HG02884 (cell line): ENCODE measurements at regions not wholly inside any gene's neighbourhood (a gene's known extent, or its start where the extent isn't known, plus 50 kb on each side); places are given as distances from the start of the nearest gene placed in this dataset.
"Not testable (repeated sequence)": the region's sequence is repeated elsewhere in the genome, so short reads cannot be mapped to it uniquely, and the experiment has no call there.

ENCODE experiments used
- ATAC-seq: cut with Tn5 transposase; IDR thresholded peaks from one replicate; pipeline ENCODE4 v1.9.1; 2021; ENCODE audit warnings: mild to moderate bottlenecking, moderate library complexity; ENCODE audit not compliant: unreplicated experiment

DNA sequence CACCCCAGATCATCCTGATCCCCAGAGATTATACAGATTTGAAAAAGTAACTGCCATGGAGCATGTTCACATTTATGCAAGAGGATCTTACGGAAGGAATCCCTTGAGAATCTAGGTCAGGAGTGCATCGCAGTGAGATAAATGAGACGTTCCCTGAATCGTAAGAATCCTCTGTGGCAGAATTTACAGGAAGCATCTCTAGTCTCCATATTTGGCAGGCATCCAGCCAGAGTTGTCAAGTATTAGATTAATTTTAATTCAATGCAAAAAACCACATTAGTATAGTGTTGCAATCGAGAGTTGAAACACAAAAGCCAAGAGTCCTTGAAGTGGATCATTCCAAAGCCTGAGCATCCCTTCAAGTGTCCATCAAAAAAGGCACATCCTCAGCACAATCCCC is 100.8 kb downstream of the RRAGC start:
- no peak for ATAC-seq

DNA sequence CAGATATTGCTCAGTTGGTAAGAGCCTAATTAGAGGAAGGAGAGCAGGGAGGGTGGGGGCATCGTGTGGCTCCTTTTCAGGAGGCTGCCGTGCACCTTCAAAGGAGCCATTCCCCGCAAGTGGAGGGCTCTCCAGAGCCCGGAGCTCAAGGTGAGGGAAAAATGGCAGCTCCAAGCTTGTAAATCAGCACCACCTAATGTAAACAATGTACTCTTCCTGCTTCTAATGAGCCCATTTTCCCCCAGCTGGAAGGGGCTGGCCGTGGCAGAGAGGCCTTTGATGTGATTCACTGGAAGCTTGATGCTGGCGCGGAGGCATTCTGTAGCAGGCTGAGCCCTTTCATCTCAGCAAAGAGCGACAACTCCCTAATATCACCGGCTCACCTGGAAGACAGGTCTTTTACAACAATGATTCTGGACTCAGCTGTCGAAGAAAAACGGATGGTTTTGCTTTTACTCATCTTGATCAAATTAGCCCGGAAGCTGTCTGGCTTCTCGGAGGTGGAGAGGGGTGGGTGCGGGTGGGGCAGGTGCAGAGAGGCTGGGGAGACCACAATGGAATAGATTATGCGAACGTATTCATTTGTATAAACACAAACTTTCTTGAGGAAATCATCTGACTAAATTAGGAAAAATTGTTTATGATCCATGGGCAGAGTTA is 112.5 kb downstream of the RRAGC start:
- ATAC-seq = no peak

DNA sequence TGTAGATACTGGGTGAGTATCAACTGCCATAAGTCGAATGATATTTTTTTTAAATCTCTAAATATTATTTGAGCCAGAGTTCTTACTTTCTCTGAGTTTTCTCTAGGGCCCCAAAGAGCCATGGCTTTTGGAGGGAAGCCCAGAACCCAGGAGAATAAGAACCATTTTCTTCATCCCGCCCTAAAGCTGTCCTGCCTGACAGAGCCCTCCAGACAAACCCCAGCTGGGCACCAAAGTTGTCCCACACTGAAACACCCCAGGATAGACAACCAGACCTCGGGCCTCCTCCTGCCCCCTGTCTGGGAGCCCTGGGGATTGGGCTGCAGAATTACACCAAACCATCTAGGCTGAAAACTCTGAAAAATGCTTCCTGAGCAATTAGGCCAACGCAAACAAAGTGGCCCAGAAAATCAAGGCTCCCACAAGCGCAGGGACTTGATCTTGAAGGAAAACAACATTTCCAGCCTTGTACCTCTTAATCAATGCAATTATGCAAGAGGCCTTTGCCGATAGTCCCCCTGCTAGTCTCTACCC is 113.1 kb downstream of the RRAGC start:
- ATAC-seq = no peak

DNA sequence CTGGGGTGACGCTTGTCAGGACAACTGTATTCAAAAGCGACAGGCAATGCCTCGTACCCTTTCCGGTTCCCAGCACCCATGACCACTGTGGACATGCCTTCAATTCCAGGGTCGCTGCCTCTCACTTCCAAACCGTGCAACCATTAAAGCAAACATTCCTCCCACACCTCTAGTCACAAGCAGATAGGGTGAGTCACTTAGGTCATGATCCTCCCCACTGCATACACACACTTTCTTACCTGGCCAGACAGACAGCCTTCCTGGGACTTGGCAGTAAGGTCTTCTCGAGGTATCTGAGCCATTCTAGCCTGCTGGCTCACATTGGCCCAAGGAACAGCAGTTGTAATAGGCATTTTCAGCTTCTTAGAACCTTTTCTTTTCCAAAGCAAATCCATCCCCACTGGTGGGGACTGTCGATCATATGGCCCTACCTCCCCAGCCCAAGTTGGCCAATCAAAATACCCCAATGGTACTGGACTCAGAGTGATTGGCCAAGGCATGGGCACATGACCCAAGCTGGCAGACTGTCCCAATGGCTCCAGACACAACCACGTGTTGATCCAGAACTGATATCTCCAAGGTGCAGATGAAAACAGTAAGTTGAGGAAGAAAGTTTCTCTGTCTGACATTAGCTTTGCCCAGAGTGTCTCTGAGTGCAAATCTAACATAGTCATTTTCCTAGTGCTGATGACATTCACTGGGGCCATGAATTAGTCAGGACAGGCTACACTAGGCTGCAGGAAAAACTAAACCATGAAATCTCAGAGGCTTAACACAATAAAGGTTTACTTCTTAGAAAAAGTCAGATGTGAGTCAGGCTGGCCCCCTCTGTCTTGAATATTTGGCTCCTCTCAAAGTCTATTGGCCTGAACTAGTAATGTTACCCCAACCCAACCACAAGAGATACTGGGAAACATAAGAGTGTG is 113.8 kb downstream of the RRAGC start:
- ATAC-seq = no peak

DNA sequence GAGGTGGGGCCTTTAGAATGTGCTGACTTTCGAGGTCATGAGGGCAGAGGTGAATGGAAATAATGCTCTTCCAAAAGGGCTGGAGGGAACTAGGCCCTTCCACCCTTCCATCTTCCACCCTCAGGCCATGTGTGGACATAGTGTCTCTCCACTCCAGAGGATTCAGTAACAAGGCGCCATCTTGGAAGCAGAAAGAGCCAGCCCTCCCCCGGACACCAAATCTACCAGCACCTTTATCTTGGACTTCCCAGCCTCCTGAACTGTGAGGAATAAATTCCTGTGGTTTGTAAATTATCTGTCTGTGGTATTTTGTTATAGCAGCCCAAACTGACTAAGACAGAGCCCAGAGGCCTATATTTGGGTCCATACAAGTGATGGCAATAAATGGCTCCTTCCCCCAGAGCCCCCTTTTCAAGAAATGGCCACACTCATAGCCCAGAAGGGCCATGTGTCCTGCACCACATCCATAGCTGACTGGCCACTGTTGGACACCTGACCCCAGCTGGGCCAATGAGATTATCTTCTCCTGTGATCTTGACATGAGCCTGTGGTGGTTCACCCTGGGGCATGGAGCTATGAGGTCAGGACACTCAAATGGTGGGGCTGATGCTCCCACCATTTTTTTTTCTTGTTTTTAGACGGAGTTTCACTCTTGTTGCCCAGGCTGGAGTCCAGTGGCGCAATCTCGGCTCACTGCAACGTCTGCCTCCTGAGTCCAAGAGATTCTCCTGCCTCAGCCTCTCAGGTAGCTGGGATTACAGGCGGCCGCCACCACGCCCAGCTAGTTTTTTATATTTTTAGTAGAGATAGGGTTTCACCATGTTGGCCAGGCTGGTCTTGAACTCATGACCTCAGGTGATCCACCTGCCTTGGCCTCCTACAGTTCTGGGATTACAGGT is 114.9 kb downstream of the RRAGC start:
- no peak for ATAC-seq

DNA sequence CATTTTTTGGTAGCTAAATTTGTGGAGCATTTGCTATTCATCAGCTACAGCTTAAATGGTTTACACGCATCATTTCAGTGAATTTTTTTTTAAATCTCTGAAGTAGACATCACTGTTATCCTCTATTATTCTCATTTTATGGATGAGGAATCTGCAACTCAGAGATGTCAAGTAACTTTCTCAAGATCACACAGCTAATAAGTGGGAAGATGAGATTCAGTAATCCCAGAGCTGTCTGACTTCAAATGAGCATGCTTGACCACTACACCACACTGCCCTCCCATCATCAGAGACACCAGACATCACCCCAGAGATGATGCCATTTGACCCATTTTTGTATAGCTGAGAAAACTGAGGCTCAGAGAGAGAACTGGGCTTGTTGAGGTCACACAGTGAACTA is 116.4 kb downstream of the RRAGC start:
- ATAC-seq = no peak

DNA sequence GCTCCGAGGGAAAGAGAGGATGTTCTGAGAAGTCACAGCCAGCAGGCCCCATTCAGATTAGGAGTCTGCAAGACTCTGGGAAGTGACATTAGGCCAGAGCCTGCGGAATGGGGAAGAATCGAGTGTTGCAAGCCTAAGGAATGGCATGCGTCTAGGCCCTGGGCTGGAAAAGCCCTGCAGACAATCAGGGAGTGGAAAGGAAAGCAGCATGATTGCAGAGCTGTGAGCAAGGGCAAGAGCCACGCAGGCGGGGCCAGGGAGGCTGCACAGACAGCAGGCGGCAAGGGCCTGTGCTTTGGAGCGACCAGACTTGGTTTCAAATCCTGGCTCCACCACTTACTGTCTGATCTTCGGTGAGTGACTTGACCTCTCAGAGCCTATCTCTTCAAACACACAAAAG is 118.2 kb downstream of the RRAGC start:
- no peak for ATAC-seq

DNA sequence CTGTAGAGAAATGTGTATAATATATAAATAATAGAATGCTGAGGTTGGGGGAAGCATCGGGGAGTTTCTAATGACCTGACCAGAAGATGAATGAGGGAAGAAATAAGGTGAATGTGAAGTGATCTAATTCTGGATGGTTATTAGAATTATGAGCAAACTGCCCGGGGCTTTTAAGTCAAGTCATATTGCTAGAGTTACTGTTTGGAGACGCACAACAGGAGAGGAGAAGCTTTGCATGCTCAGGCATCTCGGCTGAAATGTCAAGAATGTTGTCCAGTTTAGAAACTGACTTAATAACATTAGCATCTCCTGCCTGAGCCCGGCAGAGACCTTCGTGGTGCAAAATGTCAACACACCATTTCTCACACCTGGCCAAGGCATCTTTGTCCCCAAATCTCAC is 119.1 kb downstream of the RRAGC start:
- no peak for ATAC-seq

DNA sequence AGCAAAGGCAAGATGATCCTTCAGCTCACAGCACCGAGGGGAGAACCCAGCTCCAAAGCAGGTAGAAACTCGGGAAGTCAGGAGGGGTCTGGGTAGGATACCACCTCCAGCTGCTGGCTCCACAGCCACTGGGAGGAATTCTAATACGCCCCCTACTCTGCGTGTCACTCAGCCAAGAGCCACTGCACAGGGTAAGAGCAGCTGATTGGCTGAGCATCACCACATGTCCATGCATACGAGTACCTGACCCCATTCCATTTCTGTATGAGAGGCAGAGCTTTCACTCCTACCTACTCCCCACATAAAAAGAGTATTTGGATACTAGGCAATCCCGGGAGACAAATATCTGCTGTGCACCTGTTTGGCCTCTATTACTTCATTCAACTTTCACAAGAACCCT is 121.4 kb downstream of the RRAGC start:
- no peak for ATAC-seq

DNA sequence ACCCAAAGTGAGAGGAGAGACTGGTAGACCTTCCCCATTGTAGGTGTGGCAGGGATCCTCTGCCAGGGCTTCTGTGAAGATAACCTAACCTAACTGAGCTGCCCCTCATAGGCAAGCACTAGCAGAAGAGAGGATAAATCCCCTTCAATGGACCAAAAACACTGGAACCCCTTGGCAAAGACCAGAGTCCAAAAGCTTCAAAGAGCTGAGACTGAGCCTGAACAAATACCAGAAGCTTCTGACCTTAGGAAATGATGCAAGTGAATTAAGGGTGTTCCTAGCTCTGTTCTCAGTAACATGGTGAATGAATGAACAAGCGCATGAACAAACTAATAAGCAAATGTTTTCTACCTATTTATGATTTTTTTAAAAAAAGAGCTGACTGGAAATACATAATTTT is 123.2 kb downstream of the RRAGC start:
- no peak for ATAC-seq

DNA sequence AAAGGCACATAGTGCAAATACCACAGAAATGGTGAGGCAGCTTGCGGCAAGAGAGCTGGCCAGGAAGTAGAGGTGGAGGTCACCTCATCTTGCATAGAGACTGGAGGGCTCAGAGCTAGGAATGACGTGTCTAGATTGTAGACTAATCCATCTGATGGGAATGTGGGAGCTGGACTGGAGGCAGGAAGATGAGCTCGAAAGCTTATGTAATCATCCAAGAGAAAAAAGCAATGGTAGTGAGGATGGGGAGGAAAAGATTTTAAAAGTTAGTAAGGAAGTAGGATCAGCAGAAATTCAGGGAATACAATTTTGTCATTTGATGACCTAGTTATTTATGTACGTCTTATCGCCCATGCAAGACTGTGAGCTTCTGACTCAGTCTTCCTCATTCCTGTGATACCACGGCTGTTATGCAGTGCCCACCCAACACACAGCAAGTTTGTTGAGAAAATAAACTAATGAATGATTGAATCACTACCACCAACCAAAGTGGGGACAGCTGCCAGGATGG is 123.9 kb downstream of the RRAGC start:
- ATAC-seq = no peak

DNA sequence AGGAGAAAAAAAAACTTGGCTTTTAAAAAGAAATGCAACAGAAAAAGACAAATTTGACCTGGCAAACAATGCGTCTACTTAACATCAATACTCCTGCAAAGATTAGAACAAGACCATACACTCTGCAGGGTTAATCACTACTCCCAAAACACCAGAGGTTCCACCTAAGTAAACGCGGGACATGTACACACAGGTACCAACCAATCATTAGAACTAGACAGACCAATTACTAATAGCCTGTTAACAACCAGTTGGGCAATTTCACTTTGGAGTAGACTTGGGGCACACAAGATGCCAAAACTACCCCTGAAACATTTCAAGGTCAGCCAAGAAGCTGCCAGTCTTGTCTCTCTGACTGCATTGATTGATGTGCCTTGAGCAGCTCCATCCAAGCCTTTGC is 125.8 kb downstream of the RRAGC start:
- ATAC-seq = no peak

DNA sequence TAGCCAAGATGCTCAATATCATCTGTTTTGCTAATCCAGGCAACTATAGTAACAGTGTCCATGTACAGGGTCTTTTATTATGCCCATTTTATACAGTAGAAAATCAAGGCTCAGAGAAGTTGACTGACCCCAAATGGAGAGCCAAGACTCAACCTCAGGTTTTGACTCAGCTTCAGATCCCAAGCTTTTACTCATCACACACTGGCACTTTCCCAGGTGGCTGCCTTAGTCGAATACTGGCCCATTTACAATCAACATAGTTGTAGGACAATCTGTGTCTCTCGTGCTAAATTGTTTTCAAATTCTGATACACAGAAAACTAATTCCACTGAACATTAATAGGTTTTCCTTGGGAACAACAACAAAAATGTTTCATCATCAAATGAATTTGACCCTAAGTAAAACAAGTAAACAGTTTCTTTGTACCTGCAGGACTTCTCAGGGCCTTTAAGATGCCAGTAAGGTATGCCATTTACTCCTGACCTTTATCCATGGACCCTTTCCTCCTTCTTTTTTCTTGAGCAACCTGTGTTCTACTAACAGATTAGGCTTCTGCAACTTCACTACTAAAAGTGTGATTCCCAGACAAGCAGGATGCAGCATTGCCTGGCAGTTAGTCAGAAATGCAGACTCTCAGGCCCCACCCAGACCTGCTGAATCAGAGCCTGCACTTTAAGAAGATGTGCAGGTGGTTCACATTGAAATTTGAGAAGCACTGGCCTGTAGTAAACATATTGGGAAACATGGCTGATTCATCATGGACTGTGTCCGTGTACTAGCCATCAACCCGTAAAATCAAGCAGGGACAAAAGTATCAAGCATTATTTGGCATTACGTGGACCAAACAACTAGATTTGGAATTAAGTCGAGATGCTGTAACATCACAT is 128.8 kb downstream of the RRAGC start:
- ATAC-seq = no peak

DNA sequence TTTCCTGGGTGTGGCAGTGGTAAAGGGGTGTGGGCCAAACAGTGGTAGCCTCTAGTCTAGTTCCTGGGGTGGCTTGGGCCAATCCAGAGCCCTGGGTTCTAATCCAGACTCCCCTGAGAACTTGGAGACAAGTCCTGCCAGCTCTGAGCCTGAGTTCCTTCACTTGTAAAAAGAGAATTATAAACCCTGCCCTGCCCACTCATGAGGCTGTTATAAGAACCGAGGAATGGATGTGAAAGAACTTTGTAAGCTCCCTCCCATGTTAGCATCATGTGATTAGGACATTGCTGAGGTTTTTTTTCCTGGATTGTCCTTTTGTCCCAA is 131.0 kb downstream of the RRAGC start:
- no peak for ATAC-seq

DNA sequence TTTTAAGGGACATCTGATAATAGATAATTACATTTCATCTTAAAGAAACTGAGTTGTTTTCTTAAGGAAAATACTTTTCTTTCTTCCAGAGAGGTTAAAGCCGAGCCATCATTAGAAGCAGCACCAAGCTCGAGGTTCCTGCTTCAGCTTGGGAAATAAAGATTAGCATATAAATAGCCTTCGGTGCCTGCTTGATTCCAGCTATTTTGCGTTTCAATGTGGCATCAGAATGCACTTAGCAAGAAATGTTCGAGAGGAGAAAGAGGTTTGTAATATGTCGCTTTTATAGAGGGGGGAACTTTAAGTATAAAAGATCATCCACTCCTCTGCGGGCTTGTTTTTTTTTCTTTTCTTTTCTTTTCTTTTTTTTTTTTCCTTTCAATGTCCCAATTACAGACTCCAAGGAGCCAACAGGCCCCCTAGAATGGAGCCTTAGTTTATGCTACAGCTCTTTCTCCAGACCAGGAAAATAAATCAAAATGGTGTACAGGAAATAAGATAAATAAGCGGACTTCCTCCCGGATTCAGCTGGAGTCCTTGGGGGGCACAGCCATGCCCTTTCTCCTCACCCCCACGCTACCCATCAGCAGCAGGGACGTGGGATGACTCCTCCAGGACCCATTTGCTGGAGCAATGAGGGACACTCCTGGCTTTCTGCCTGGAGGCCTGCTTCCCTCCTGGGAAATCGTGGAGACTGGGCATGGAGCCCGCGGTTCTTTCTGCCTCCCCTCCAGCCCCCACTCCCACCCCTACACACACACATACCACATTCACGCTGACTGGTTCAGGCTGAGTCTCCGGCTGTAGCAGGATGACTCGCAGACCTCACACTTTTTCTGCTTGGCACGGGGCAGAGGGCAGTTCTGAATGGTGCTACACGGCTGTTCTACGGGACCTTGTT is 131.6 kb downstream of the RRAGC start:
- ATAC-seq = no peak

DNA sequence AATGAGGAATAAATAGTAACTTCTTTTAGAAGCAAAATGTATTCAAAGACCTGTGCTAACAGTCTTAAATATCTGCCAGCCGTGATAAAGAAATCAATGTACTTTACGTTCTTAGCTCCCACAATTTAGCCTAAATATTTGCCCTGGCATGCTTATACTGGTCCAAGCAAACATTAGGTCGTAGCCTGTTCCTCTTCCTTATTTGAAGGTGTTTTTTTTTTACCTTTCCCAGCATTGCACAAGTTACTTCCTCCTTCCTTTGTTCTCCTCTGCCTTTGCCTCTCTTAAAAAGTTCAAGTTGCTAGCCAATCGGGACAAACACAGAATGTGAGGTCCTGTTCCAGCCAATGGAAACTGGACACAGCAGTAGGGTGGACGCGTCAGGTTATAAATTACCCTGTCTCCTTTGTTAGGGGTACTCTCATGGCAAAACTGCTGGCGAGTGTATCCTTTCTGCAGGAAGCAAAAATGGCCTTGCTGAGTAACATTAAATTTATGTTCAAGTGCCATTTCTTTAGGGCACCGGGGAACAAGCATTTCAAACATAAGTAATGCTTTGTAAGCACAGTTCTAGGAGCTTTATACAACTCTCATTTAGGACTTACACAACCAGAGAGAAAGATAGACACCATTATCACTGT is 134.1 kb downstream of the RRAGC start:
- not testable (repeated sequence) for ATAC-seq

DNA sequence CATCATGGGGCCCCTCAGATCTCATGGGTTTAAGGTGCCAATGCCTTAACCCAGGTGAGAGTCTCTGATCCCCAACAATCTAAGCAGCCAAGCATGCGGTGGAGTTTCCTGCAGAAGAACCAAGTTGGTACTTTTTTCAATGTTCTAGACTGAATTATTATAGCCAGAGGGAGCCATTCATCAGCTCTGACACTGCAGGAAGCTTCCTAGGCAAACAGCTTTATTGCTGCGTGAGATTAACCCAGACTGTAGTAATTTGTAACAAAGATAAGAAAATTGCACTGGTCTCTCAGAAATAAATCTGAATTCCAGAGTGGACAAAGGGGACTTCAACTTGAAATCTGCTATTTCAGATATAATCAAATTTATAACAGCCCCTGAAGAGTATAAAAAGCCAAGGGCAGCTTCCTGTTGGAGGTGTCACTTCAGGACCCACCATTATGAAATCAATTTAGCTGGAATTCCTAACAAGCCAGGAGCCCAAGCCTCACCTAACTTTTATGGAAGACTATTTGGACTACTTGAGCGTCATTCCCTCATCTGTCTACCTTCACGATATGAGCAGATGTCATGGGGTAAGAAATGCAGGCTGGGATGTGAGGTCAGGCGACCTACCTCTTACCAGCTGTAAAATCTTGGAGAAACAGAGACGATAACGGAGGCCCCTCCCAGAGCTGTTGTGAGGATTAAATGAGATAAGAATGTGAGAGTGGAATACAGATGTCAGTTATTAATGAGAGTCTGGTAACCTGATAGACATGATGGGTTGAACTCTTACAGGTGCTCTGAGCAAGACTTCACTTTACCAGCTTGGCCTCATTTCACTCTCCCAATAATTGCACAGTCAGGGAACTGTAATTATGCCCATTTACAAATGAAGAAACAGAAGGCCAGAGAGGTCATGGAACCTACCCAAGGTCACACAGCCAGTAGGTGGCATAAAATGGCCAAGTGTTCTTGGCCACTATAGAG is 135.1 kb downstream of the RRAGC start:
- ATAC-seq = no peak
